ENCODE measurements at regions not wholly inside any gene's neighbourhood (a gene's known extent, or its start where the extent isn't known, plus 50 kb on each side); places are given as distances from the start of the nearest gene placed in this dataset.

DNA sequence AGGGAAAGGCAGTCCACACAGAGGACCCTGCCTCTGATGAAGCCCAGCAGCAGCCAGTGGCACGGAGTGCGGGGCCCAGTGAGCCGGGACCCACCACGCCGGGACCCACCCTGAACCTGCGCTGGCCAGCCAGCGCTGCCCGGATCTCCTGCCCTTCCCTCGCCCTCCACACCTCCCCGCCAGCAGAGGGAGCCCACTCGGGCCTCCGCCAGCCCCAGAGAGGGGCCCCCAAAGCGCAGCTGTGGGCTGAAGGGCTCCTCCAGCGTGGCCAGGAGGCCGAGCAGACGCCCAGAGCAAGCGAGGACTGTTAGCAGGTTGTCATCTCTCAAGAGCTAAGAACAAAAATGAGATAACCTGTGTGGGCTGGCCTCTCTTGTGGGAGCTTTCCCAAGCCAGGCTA, 81.3 kb upstream of the ATP10A start:
- no peak for FAIRE-seq
- DNase-seq (ENCODE audit: extremely low spot score, insufficient read length, low read depth), result no peak

DNA sequence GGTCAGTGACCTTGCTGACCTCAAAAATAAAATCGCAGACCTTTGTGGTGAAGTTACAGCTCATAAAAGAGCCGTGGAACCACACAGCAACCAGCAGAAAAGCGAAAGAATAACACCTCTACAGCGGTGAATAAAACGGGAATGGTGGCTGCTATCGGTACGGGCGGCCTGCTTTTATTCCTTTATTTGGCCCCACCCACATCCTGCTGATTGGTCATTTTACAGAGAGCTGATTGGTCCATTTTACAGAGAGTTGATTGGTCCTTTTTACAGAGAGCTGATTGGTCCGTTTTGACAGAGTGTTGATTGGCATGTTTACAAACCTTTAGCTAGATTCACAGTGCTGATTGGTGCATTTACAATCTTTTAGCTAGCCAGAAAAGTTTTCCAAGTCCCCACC, 80.7 kb upstream of the ATP10A start:
- no peak for FAIRE-seq
- no peak for DNase-seq (ENCODE audit: extremely low spot score, insufficient read length, low read depth)

DNA sequence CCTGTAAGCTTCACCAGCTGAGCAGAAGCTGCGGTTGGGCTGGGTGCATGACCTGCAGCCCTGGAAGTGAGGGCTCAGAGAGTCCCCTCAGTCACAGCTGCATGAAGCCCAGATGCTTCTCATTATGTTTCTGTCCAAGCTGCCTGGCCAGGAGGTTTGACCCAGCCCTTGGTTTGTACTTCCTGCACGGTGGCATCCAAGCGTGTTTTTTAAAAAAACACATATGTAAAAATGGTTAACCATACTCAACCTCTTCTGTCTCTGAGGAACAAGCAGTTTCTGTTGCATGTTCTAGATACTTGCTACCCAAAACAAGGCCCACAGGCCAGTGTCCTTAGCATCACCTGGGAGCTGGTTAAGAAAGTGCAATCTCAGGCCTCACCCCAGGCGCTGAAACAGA, 76.0 kb upstream of the ATP10A start:
- FAIRE-seq (no peak), DNase-seq (ENCODE audit: extremely low spot score, insufficient read length, low read depth) (no peak)

GRCh38 chr15:25937796-25938195, 74.7 kb upstream of the ATP10A start:
- DNase-seq (ENCODE audit: extremely low spot score, insufficient read length, low read depth), result no peak
- no peak for FAIRE-seq

DNA sequence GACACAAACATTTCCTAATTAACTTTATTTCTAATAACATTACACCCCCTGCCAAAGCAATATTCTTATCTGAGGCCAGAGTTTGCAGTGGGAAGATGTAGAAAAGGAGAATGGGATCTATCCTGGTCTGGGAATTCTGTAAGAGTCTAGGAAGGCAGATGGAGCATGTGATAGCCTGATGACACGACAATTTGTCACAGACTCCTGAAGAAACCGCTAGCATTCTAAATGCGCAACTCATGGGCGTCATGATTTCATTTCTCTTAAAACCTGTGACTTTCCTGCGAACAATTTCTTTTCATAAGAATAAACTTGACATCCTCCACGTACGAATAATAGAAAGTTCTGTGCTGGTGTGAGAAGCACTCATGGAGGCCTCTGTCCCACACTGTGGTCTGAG, 72.9 kb upstream of the ATP10A start:
- FAIRE-seq (no peak), DNase-seq (ENCODE audit: extremely low spot score, insufficient read length, low read depth) (no peak)

- no peak for DNase-seq (ENCODE audit: extremely low spot score, insufficient read length, low read depth)
- FAIRE-seq, result no peak
Observed at GRCh38 chr15:25933456-25934158, 70.5 kb upstream of the ATP10A start.

GRCh38 chr15:25932696-25933095, 69.6 kb upstream of the ATP10A start:
- FAIRE-seq (no peak), DNase-seq (ENCODE audit: extremely low spot score, insufficient read length, low read depth) (no peak)

DNA sequence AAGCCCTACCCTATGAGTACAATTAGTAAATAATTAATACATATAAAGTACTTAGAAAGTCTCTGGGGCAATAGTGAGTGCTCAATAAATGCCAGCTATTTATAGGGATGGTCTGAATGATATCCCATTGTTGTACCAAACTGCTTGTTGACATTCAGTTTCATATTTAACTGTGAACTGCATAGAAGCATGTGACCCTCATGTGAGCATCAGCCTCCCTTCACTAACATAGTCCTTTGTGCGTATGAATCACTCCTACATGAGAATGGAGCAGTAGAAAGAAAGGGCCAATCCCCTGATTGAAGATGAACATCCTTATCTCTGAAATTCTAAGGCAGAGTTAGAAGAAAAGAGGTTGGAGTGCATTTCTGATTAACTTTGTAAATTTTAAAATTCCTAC, 68.7 kb upstream of the ATP10A start:
- FAIRE-seq, result no peak

GRCh38 chr15:25930931-25931330, 67.8 kb upstream of the ATP10A start:
- FAIRE-seq (no peak), DNase-seq (ENCODE audit: extremely low spot score, insufficient read length, low read depth) (no peak)

More for the DNA sequence above, 68.7 kb upstream of the ATP10A start:
- DNase-seq (ENCODE audit: extremely low spot score, insufficient read length, low read depth), result no peak
